Activated naive CD4-positive, alpha-beta T cell treated with anti-CD3 and anti-CD28 coated beads, Interleukin-2, amount 10 ng/mL, durations not matched to agents 7 days and 5 days (primary cell): ENCODE measurements at regions not wholly inside any gene's neighbourhood (a gene's known extent, or its start where the extent isn't known, plus 50 kb on each side); places are given as distances from the start of the nearest gene placed in this dataset.
"Not testable (repeated sequence)": the region's sequence is repeated elsewhere in the genome, so short reads cannot be mapped to it uniquely, and the experiment has no call there.

Experiments
- CTCF ChIA-PET: fragments of 350-600 bp; sonication (Branson Sonifier 250); formaldehyde crosslinking; loops from one replicate; lab custom pipeline; 2021; ENCODE audit warnings: antibody characterized with exemption; lab: Charles Lee
- DNase-seq: peaks from one replicate; pipeline ENCODE4 v3.0.0-alpha.2; 2020
- H3K27ac Mint-ChIP-seq: one replicate; pipeline ENCODE4 v1.8.0; 2021; ENCODE audit warnings: mild to moderate bottlenecking, moderate library complexity, mixed read lengths
- H3K27me3 Mint-ChIP-seq: one replicate; pipeline ENCODE4 v1.8.0; 2021; ENCODE audit warnings: mild to moderate bottlenecking, mixed read lengths
- H3K36me3 Mint-ChIP-seq: one replicate; pipeline ENCODE4 v1.8.0; 2021; ENCODE audit warnings: mixed read lengths
- H3K4me1 Mint-ChIP-seq: one replicate; pipeline ENCODE4 v1.8.0; 2021; ENCODE audit warnings: mixed read lengths
- H3K4me3 Mint-ChIP-seq: one replicate; pipeline ENCODE4 v1.8.0; 2021; ENCODE audit warnings: mild to moderate bottlenecking, moderate library complexity, mixed read lengths
- H3K9me3 Mint-ChIP-seq: one replicate; pipeline ENCODE4 v1.8.0; 2021; ENCODE audit warnings: mixed read lengths

DNA sequence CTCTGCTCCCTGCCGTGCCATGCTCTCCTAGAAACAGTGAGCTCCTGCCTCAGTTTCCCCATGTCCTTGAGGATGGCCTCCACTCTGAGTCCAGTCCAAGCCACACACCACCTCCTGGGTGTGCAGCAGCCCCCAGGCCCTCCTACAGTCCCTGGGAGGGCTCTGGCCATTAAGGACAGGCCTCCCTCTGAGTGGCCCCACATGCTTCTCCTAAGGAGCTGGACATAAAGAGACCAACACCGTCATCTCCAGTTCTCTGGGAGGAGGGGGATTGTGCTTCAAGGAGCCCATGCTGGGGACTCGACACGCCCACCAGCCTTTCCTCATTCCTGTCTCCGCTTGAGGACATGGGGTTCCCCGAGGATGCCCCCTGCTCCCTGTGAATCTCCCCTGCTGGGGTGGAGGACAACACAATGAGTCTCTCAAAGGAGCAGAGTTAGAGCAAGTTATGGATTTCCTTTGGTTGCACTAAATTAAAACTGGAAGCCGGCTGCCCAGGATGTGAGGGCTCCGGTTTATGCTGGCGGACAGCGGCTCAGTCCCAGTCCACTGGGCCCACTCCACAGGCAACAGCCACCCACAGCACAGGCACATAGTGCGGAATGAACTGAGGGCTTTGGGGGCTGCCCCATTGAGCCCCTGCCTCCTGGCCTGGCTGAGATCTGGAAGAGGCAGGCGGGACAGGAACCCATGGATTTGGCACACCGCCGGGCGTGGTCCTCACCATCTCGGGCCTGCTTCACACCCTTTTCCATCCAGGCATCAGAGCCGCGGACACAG lies 165.6 kb upstream of the IQSEC1 start:
- no peaks in the 10 kb centered on the region for H3K9me3 Mint-ChIP-seq
- CTCF ChIA-PET, result interaction anchor here (1.0 kb wide), 1 partner anchor 9 kb away, joined by 3 read pairs; no protein-coding TSS in a partner anchor

DNA sequence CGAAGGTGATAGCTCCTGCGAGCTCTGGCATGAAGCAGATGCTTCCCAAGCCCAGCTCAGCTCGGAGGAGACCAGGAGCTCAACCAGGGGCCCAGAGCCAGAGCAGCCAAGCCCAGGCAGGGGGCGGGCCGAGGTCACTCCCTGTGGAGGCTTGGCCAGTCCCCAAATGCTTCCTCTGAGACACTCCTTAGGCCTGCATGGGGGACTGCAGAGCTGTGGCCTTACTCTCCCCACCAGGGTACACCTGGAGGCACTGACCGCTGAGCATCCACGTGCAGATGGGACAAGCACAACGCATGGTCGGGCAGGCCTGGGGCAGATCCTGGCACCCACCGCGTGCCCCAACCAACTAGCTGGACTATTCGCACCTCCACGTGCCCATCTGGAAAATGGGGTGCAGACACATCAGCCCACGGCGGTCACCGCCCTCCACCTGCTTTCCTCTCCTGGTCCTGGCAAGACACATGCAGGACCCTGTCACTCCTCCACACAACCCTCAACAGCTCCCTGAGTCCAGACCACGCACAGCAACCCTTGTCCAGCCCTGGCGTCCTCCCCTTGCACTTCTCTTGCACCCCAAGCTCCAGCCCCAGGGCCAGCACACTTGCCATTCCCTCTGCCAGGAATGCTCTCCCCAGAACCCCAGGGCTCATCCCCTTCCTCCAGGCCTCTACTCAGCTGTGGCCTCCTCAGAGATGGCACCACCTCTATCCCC lies 164.7 kb upstream of the IQSEC1 start:
- Mint-ChIP-seq H3K4me3 (no peak overlapping the region), H3K27me3 (peaks cover 72% of the 10 kb centered on the region), H3K36me3 (no peaks in the 10 kb centered on the region), H3K9me3 (no peaks in the 10 kb centered on the region), H3K4me1 (peaks cover 32% of the 10 kb centered on the region), H3K27ac (no peak overlapping the region)
- CTCF ChIA-PET, result interaction anchor here (0.6 to 1.0 kb wide), 2 partner anchors 8 to 1820 kb away, joined by 3 read pairs; no protein-coding TSS in a partner anchor
- no peak for DNase-seq

More for the DNA sequence above, 165.6 kb upstream of the IQSEC1 start:
- Mint-ChIP-seq H3K4me3 (no peak overlapping the region), H3K4me1 (peaks cover 25% of the 10 kb centered on the region), H3K27me3 (peaks cover 72% of the 10 kb centered on the region), H3K27ac (no peak overlapping the region), H3K36me3 (no peaks in the 10 kb centered on the region)
- no peak for DNase-seq

DNA sequence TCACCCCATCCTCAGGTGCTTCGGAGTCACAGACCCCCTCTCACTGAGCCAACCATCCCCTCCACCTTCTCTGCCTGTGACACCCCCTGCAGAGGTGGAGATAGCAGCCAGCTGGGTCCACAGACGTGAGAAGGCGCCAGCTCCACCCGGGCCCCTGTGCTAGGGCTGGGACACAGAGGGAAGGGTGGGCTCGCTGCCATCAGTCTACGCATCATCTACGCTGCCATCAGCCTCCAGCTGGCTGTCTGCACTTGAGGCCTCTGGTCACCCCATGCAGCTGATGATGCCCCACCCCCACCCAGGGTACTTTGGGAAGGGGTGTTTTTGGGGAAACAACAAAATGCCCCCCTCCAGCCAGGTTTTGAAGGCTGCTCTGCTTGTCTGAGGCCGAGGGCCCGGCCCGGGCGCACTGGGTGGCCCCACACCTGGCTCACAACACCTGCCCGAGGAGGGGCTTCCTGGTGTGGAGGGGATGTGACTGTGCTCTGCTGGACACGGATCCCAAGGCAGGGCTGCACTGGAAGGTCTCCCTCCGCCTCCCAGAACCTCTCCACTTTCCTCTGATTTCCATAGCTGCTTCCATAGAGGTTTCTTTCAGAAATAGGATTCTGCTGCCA lies 163.4 kb upstream of the IQSEC1 start:
- CTCF ChIA-PET, result no interaction called here
- no peak for DNase-seq
- H3K9me3 Mint-ChIP-seq, result no peaks in the 10 kb centered on the region
- peaks cover 81% of the 10 kb centered on the region for H3K27me3 Mint-ChIP-seq
- H3K36me3 Mint-ChIP-seq, result no peaks in the 10 kb centered on the region
- no peak overlapping the region for H3K27ac Mint-ChIP-seq
- peaks cover 34% of the 10 kb centered on the region for H3K4me1 Mint-ChIP-seq
- H3K4me3 Mint-ChIP-seq, result no peak overlapping the region

DNA sequence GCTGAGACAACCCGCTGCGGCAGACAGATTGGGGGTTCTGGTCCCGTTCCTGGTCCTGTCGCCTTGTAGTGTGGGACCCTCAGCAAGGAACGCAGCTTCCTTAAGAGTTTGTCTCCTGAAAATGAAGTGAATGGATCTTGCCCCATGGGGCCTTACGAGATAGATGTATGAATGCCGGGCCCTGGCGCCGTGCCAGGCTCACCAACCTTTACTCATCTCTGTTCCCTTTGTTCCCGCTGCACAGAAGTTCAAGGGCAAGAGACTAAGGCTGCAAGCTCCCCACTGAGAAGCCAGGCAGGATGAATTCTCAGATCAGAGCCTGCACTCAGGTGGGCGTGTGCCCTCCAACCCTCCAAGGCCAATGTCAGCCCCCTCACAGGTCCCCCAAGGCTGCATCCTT lies 162.7 kb upstream of the IQSEC1 start:
- DNase-seq, result no peak
- CTCF ChIA-PET, result no interaction called here
- H3K4me1 Mint-ChIP-seq, result peaks cover 34% of the 10 kb centered on the region
- H3K36me3 Mint-ChIP-seq, result no peaks in the 10 kb centered on the region
- no peaks in the 10 kb centered on the region for H3K9me3 Mint-ChIP-seq
- peaks cover 86% of the 10 kb centered on the region for H3K27me3 Mint-ChIP-seq
- no peak overlapping the region for H3K4me3 Mint-ChIP-seq
- no peak overlapping the region for H3K27ac Mint-ChIP-seq

DNA sequence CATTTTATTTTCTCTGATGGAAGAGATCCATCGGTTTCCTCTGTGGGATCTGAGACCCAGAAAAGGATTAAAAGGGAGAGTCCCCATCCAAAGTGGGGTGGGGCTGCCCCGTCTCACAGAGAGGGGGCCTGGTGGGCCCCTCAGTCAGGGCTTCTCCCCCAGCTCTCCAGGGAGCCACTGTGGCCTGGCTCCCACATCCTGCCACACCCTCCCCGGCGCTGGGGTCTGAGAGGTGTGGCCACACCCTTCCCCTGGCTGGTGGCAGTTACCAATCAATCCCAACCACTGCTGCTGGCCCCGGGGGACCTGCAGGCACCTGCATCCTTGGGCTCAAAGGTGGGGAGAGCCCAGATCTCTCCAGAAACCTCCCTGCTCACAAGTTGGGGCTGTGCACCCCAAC lies 161.8 kb upstream of the IQSEC1 start:
- Mint-ChIP-seq H3K4me3 (no peak overlapping the region), H3K9me3 (no peaks in the 10 kb centered on the region), H3K36me3 (no peaks in the 10 kb centered on the region), H3K4me1 (peaks cover 34% of the 10 kb centered on the region), H3K27me3 (peaks cover 80% of the 10 kb centered on the region), H3K27ac (peak overlapping the region; percentile 70)
- CTCF ChIA-PET, result no interaction called here
- DNase-seq, result peak; percentile 58

DNA sequence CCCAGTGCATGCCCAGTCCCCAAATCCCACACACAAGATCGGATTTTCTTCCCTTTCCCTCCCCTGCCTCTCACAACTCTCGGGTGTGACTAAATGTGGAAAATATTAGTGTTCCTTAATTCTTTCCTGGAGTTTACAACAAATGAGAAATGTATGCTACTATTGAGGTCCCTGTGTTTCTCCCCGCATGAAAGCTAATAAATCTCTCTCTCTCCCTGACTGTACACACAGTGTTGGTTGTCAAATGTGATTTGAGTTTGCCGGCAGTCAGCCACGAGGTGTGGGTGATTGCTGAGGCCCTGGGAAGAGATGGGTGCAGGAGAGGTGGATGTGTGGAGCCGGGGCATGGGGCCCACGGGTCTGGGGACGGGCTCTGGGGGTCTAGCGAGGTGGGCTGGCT lies 161.4 kb upstream of the IQSEC1 start:
- DNase-seq, result no peak
- Mint-ChIP-seq H3K4me3 (no peak overlapping the region), H3K27ac (peak overlapping the region; percentile 70), H3K4me1 (peaks cover 34% of the 10 kb centered on the region), H3K9me3 (no peaks in the 10 kb centered on the region), H3K27me3 (peaks cover 79% of the 10 kb centered on the region), H3K36me3 (no peaks in the 10 kb centered on the region)
- CTCF ChIA-PET, result no interaction called here

DNA sequence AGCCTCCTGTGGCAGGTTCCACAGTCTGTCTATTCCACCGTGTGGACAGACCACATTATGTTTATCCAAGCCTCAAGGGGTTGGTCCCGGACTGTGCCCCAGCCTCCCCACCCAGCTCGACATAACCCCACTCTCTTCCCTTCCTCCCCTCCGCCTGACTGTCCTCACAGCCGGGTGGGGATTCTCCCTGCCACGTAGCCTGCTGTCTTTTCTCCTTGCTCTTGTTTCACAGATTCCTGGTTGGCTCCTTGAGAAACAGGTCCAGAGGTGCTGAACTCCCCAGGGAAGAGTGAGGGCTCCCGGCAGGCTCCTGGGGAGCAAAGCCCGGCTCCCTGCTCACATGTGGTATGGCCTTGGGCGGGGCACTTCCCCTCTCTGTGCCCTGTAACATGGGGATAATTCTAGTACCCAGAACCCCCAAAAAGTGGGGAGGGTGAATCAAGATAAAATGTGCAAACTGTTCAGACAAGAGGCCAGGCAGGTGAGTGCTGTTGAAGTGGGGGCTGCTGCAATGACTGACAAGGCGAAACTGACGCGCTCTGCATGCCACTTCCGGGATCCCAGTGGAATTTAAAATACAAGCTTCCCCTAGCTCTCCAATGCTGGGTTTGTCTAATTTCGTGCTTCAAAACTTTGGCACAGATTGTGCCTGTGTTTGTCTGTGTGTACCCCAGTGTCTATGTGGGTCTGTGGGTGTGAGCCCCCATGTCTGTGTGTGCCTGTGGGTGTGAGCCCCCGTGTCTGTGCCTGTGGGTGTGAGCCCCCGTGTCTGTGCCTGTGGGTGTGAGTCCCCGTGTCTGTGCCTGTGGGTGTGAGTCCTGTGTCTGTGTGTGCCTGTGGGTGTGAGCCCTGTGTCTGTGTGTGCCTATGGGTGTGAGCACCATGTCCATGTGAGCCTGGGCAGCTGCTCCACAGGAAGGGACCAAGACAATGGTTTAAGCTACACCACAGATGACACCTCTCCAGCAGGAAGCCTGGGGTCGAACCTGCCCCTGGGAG lies 160.6 kb upstream of the IQSEC1 start:
- peak; percentile 36 for DNase-seq
- Mint-ChIP-seq H3K4me1 (peaks cover 34% of the 10 kb centered on the region), H3K9me3 (no peaks in the 10 kb centered on the region), H3K27ac (peak overlapping the region; percentile 37), H3K4me3 (no peak overlapping the region), H3K36me3 (no peaks in the 10 kb centered on the region), H3K27me3 (peaks cover 74% of the 10 kb centered on the region)
- CTCF ChIA-PET, result no interaction called here

DNA sequence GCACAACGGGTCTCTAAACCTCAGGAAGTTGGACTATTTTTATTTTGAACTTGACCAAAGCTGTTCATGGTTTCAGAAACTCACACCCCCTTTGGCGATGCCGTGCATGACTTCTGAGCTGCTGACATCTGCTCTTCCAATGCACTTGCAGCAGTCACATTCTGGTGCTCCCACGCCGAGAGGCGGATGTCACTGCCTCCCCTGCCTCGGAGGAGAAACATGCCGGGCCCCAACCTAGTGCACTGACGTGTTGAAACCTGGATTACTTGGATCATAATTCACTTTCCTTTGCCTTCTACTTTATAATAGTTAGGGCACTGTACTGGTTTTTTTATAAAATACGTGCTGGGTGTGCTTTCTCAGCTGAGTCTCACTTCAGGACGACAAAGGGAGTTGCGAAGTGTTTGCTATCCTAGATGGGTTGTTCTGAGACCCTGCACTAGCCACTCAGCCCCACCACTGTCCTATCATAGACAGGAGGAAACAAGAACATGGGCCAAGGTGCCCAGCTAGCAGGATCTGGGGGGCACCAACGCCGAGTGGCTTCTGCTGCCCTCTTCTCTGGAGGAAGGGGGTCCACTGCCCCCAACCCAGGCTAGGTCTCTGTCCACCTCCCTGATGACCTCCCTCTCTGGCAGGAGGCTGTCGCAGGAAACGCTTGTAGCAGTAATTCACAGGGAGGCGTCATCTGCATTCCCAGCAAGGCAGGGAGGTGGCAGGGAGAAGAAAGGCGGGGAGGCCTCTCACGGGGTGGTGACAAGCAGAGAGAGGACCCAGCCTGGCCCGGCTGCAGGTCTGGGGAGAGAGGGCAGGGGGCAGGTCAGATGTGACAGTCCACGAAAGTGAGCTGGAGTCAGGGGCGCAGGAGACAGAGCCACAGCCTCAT lies 158.8 kb upstream of the IQSEC1 start:
- Mint-ChIP-seq H3K36me3 (no peaks in the 10 kb centered on the region), H3K4me3 (no peak overlapping the region), H3K27me3 (peaks cover 71% of the 10 kb centered on the region), H3K4me1 (peaks cover 34% of the 10 kb centered on the region), H3K27ac (no peak overlapping the region), H3K9me3 (no peaks in the 10 kb centered on the region)
- CTCF ChIA-PET, result no interaction called here
- DNase-seq, result no peak

DNA sequence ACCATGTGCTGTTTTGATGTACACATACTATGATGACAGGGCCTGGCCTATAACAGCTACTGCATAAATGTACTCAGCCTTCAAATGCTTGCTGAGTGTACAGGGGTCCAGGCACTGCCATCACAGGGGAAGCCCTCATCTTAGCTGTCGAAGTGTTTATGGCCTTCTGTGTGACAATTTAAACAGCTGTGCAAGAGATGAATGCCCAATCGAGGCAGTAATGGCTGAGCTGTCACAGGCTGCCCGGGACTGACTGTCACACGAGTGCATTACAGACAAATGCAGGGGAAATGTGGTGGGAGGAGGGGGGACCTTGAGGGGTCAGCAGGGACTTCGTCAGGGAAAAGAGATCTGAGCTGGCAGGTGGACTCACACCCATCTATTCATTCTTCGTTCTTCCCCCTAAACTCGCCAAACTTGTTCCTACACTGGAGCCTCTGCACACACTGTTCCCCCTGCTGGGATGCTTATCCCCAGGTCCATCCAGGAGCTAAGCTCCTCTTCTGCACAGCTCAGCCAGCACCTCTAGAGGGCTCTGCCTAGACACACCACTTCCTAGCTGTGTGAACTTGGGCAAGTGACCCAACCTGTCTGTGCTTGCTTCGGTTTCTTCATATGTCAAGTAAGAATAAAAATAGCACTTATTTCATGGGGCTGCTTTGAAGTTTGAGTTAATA lies 156.2 kb upstream of the IQSEC1 start:
- H3K27ac Mint-ChIP-seq, result no peak overlapping the region
- peaks cover 50% of the 10 kb centered on the region for H3K27me3 Mint-ChIP-seq
- H3K9me3 Mint-ChIP-seq, result no peaks in the 10 kb centered on the region
- DNase-seq, result peak; percentile 37
- no peaks in the 10 kb centered on the region for H3K36me3 Mint-ChIP-seq
- CTCF ChIA-PET, result interaction anchor here (0.8 to 2.2 kb wide), 10 partner anchors 9 to 231 kb away, joined by 3 to 11 read pairs (median 4); no protein-coding TSS in a partner anchor
- no peak overlapping the region for H3K4me3 Mint-ChIP-seq
- H3K4me1 Mint-ChIP-seq, result peaks cover 15% of the 10 kb centered on the region

DNA sequence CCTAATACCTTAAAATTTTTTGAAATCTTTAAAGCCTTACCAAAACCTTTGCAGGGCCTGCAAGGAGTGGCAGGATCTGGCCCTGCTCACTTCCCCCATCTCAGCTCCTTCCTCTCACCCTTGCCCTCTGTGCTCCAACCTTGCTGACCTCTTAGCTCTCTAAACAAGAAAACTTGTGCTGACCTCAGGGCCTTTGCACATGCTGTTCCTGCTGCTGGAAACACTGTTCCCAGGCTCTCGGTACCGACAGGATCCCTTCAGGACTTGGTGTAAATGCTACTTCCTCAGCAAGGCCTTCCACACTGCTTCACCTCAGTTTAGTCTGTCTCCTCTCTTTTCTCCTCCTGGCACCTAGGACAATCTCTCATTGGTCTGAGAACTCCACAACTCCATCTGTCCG lies 155.4 kb upstream of the IQSEC1 start:
- Mint-ChIP-seq H3K36me3 (no peaks in the 10 kb centered on the region), H3K4me1 (peaks cover 7% of the 10 kb centered on the region), H3K27ac (no peak overlapping the region), H3K9me3 (no peaks in the 10 kb centered on the region), H3K4me3 (no peak overlapping the region), H3K27me3 (peaks cover 48% of the 10 kb centered on the region)
- no peak for DNase-seq
- CTCF ChIA-PET, result no interaction called here

DNA sequence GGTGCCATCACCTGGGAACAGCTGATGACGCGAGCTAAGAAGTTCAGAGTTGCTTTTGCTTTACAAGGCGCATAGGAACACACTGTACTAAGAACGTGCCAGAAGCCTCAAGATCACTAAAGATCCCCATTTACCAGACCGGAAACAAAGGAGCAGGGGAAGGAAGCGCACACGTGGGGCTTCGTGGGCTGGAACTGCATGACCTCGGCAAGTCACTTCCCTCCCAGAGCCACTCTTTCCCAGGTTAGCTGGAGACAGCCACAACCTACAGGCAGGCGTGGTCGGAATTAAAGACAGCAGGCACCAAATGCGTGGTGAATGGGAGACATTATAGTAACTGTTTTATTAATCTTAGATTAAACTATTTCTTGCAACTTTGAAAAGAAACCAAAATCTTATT lies 154.9 kb upstream of the IQSEC1 start:
- H3K27me3 Mint-ChIP-seq, result peaks cover 48% of the 10 kb centered on the region
- H3K4me1 Mint-ChIP-seq, H3K27ac Mint-ChIP-seq, H3K36me3 Mint-ChIP-seq, H3K9me3 Mint-ChIP-seq, CTCF ChIA-PET, H3K4me3 Mint-ChIP-seq, DNase-seq: not testable (repeated sequence)

DNA sequence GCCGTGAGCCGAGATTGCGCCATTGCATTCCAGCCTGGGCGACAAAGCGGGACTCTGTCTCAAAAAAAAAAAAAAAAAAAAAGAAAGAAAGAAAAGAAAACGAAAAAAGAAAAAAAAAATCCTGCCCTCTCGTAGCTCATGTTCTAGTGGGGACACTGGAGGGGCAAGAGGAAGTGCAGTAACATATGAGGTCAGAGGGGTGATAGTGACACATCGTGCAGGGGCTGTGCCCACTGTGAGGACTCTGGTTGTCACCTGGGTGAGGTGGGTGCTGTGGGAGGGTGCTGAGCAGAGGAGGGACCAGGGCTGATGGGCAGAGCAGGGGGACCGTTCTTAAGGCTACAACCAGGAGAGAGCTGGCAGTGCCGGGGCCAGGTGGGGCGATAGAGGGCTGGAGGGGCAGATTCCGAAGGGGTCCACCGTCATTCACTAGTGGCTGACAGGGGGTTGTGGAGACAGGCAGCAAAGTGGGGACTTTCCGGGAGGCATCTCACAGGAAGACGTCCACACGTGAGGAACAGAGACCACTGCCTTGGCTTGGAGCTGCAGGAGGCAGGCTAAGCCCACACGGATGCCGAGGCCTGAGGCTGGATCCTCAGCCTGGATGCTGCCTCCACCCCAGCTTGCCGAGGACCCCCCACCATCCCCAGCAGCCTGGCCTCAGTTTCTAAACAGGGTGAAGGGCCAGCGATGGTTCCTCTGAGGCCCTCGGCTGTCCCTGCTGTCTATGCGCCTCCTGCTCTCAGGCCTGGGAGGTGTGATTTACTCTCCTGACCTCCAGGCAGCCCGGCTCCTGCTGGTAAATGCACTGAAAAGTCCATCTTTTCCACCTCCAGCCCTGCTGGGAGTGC lies 154.3 kb upstream of the IQSEC1 start:
- Mint-ChIP-seq H3K27ac (no peak overlapping the region), H3K4me3 (no peak overlapping the region), H3K27me3 (peaks cover 43% of the 10 kb centered on the region), H3K36me3 (no peaks in the 10 kb centered on the region), H3K4me1 (peaks cover 4% of the 10 kb centered on the region), H3K9me3 (no peaks in the 10 kb centered on the region)
- CTCF ChIA-PET, result no interaction called here
- DNase-seq, result no peak
